ENCODE measurements at regions not wholly inside any gene's neighbourhood (a gene's known extent, or its start where the extent isn't known, plus 50 kb on each side); places are given as distances from the start of the nearest gene placed in this dataset.

DNA sequence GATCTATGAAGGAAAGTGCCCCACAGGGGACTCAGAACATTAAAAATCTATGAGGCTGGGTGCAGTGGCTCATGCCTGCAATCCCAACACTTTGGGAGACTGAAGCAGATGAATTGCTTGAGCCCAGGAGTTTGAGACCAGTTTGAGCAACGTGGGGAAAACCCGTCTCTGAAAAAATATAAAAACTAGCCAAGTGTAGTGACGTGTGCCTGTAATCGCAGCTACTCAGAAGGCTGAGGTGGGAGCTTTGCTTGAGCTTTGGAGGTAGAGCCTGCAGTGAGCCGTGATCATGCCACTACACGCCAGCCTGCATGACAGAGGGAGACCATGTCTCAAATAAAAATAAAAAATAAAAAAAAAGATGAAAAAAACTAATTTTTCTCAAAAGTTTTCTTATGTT is 1070.6 kb downstream of the PCDH9 start:
- TF ChIP-seq, protein P1, sequence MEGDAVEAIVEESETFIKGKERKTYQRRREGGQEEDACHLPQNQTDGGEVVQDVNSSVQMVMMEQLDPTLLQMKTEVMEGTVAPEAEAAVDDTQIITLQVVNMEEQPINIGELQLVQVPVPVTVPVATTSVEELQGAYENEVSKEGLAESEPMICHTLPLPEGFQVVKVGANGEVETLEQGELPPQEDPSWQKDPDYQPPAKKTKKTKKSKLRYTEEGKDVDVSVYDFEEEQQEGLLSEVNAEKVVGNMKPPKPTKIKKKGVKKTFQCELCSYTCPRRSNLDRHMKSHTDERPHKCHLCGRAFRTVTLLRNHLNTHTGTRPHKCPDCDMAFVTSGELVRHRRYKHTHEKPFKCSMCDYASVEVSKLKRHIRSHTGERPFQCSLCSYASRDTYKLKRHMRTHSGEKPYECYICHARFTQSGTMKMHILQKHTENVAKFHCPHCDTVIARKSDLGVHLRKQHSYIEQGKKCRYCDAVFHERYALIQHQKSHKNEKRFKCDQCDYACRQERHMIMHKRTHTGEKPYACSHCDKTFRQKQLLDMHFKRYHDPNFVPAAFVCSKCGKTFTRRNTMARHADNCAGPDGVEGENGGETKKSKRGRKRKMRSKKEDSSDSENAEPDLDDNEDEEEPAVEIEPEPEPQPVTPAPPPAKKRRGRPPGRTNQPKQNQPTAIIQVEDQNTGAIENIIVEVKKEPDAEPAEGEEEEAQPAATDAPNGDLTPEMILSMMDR (conservative IDR thresholded peaks at IDR 0.05; ENCODE audit: low read length): no peak
- no peak for TF ChIP-seq EZH2phosphoT487 (IDR thresholded peaks at IDR 0.05; ENCODE audit: borderline replicate concordance)

All from Loucy (cell line).